K562 (cell line): ENCODE measurements at regions not wholly inside any gene's neighbourhood (a gene's known extent, or its start where the extent isn't known, plus 50 kb on each side); places are given as distances from the start of the nearest gene placed in this dataset.

Source experiments
- ATAC-seq: fragments of 200-7000 bp; cut with Tn5 transposase; 3 replicates; pipeline ENCODE4 v1.9.1; 2020; ENCODE audit warnings: moderate library complexity
- BruUV-seq: library from RNA; stranded (reverse); fragments of 400-500 nt; replicated peaks from 2 replicates; lab custom pipeline; 2021; lab: Mats Ljungman, UMichigan
- CTCF ChIA-PET: fragments of 300-600 bp; formaldehyde crosslinking; extraction: SDS; loops from one replicate; lab custom pipeline; 2021; ENCODE audit warnings: low intra/inter-chr PET ratio; lab: Yijun Ruan, JAX
- POLR2A ChIA-PET: fragments of 300-600, 350-650 bp; sonication (Branson Sonifier 250); formaldehyde crosslinking; extraction: SDS; loops from one replicate; lab custom pipeline; 2021; ENCODE audit warnings: antibody characterized with exemption, inconsistent platforms; lab: Yijun Ruan, JAX
- DNase-seq, 4 experiments: peaks; one replicate each; pipeline versions ENCODE4 v3.0.0 to v3.0.0-alpha.2; 2011 to 2018; ENCODE audit warnings: low spot score in 3 of 4, mixed read lengths in 3 of 4; ENCODE audit errors: extremely low read depth in 1 of 4
- FAIRE-seq: peaks from 2 replicates; lab custom pipeline; 2011; peaks lifted over from hg19 to GRCh38; lab: Jason Lieb, UNC
- H2AFZ ChIP-seq: 2 replicates; pipeline ENCODE4 v1.6.0; 2011; ENCODE audit warnings: low read depth, low read length, control low read depth, inconsistent platforms
- H3K27ac ChIP-seq: fragments of 200-600 bp; 3 replicates; pipeline ENCODE4 v1.8.0; 2011; ENCODE audit warnings: low read depth, mild to moderate bottlenecking, control low read depth, inconsistent platforms, low read length, moderate library complexity, mixed read lengths; ENCODE audit errors: extremely low read depth
- H3K27me3 ChIP-seq, 2 experiments: fragments of 300-600 bp in 1 of 2; 2 replicates in 1 of 2; 3 replicates in 1 of 2; pipeline versions ENCODE4 v1.6.0 to v1.8.0; 2011; ENCODE audit warnings: inconsistent platforms in 2 of 2, low read length in 2 of 2, mild to moderate bottlenecking in 1 of 2, mixed read lengths in 1 of 2, moderate library complexity in 1 of 2; ENCODE audit not compliant: control insufficient read depth in 2 of 2, insufficient read depth in 2 of 2
- H3K36me3 ChIP-seq: fragments of 300-600 bp; 3 replicates; pipeline ENCODE4 v1.8.0; 2011; ENCODE audit warnings: mild to moderate bottlenecking, low read length, inconsistent platforms; ENCODE audit not compliant: control insufficient read depth, insufficient read depth
- H3K4me1 ChIP-seq, 2 experiments: fragments of 200-600 bp in 1 of 2; replicated peaks in 1 of 2; 2 replicates in 1 of 2; 3 replicates in 1 of 2; pipeline versions ENCODE4 v1.5.1 to v1.8.0; 2011; ENCODE audit warnings: inconsistent platforms in 2 of 2, low read length in 2 of 2, mild to moderate bottlenecking in 1 of 2, mixed read lengths in 1 of 2, moderate library complexity in 1 of 2; ENCODE audit not compliant: control insufficient read depth in 2 of 2, insufficient read depth in 2 of 2
- H3K4me2 ChIP-seq: 2 replicates; pipeline ENCODE4 v1.6.1; 2011; ENCODE audit warnings: low read length, control low read depth, inconsistent platforms, mixed read lengths; ENCODE audit not compliant: insufficient read depth
- H3K4me3 ChIP-seq: fragments of 200-600 bp; sonication (generic), shearing (Covaris generic); 2 replicates; pipeline ENCODE4 v1.5.1; 2016; ENCODE audit warnings: control low read depth, inconsistent platforms
- H3K79me2 ChIP-seq: fragments of 200-600 bp; 3 replicates; pipeline ENCODE4 v1.8.0; 2011; ENCODE audit warnings: low read length, inconsistent platforms; ENCODE audit not compliant: control insufficient read depth, insufficient read depth
- H3K9ac ChIP-seq, 2 experiments: 2 replicates each; pipeline versions ENCODE4 v1.6.0 to v1.6.1; 2011; ENCODE audit warnings: low read depth in 2 of 2, low read length in 2 of 2, control low read depth in 1 of 2, inconsistent platforms in 1 of 2, mild to moderate bottlenecking in 1 of 2, mixed read lengths in 1 of 2; ENCODE audit not compliant: insufficient read depth in 1 of 2
- H3K9me1 ChIP-seq: one replicate; pipeline ENCODE4 v1.6.0; 2011; ENCODE audit warnings: inconsistent platforms, mild to moderate bottlenecking, low read length, moderate library complexity; ENCODE audit not compliant: control insufficient read depth, insufficient read depth
- H3K9me3 ChIP-seq: replicated peaks from 2 replicates; pipeline ENCODE4 v1.5.1; 2011; ENCODE audit warnings: low read depth, low read length, inconsistent platforms; ENCODE audit not compliant: control insufficient read depth, insufficient read depth
- H4K20me1 ChIP-seq: replicated peaks from 2 replicates; pipeline ENCODE4 v1.6.1; 2011; ENCODE audit warnings: low read length, inconsistent platforms, mixed read lengths; ENCODE audit not compliant: control insufficient read depth, insufficient read depth
- CBX8 ChIP-seq: fragments of 200-600 bp; sonication (generic); IDR thresholded peaks from 2 replicates; pipeline ENCODE4 v1.6.1; 2012; ENCODE audit warnings: borderline replicate concordance, mixed run types, low read depth, mild to moderate bottlenecking, moderate library complexity, mixed read lengths, low read length, control low read depth, inconsistent platforms; ENCODE audit not compliant: poor library complexity, severe bottlenecking; ENCODE audit errors: extremely low read depth
- CHD4 ChIP-seq: fragments of 200-600 bp; sonication (generic); IDR thresholded peaks from 3 replicates; pipeline ENCODE4 v1.6.1; 2012; ENCODE audit warnings: low read depth, mild to moderate bottlenecking, mixed read lengths, low read length, inconsistent platforms; ENCODE audit not compliant: insufficient read depth, insufficient replicate concordance, poor library complexity, severe bottlenecking
- DACH1 ChIP-seq: fragments of 450-650 bp; IDR thresholded peaks from 2 replicates; pipeline ENCODE4 v1.6.1; 2018; ENCODE audit not compliant: partially characterized antibody
- ETV6 ChIP-seq, 3 experiments: fragments of 150-350 bp in 1 of 3; sonication (generic) in 1 of 3; formaldehyde crosslinking in 1 of 3; IDR thresholded peaks; 2 replicates each; pipeline versions ENCODE4 v1.6.1 to v1.8.0; 2014 to 2022; ENCODE audit warnings: borderline replicate concordance in 2 of 3, low read depth in 2 of 3, antibody characterized with exemption in 1 of 3, low read length in 1 of 3, mild to moderate bottlenecking in 1 of 3, missing genetic modification reagents in 1 of 3
- KAT7 ChIP-seq: sonication (generic); formaldehyde crosslinking; IDR thresholded peaks from 2 replicates; pipeline ENCODE4 v1.8.0; 2022; ENCODE audit warnings: missing genetic modification reagents, mild to moderate bottlenecking, borderline replicate concordance
- KDM1A ChIP-seq, 2 experiments: fragments of 450-650 bp; IDR thresholded peaks; 2 replicates each; pipeline ENCODE4 v1.6.1; 2016; ENCODE audit warnings: mild to moderate bottlenecking in 2 of 2
- KHSRP ChIP-seq: fragments of 450-650 bp; IDR thresholded peaks from 2 replicates; pipeline ENCODE4 v1.6.1; 2017
- LCOR ChIP-seq: sonication (generic); formaldehyde crosslinking; IDR thresholded peaks from 2 replicates; pipeline ENCODE4 v1.8.0; 2022; ENCODE audit warnings: mild to moderate bottlenecking, missing genetic modification reagents
- NUFIP1 ChIP-seq: fragments of 450-650 bp; IDR thresholded peaks from 2 replicates; pipeline ENCODE4 v1.6.1; 2018; ENCODE audit not compliant: partially characterized antibody
- POLR2H ChIP-seq: IDR thresholded peaks from 2 replicates; pipeline ENCODE4 v1.6.1; 2016; ENCODE audit warnings: missing genetic modification characterization, low read depth, mild to moderate bottlenecking, control low read depth, missing compliant biosample characterization, moderate library complexity
- RBM22 ChIP-seq: fragments of 200-400 bp; formaldehyde crosslinking; IDR thresholded peaks from 2 replicates; pipeline ENCODE4 v1.6.1; 2018; ENCODE audit warnings: low read length, low read depth; ENCODE audit not compliant: poor library complexity, severe bottlenecking
- SRSF7 ChIP-seq: fragments of 200-400 bp; formaldehyde crosslinking; optimal IDR thresholded peaks from 2 replicates; pipeline ENCODE3; 2017; ENCODE audit warnings: mild to moderate bottlenecking, low read depth, low read length
- TRIM28 ChIP-seq: fragments of 450-650 bp; IDR thresholded peaks from 2 replicates; pipeline ENCODE4 v1.6.1; 2017
- XRCC5 ChIP-seq: fragments of 200-400 bp; formaldehyde crosslinking; IDR thresholded peaks from 2 replicates; pipeline ENCODE4 v1.6.1; 2017; ENCODE audit warnings: low read depth, mild to moderate bottlenecking, low read length
- ZNF766 ChIP-seq: fragments of 200-800 bp; sonication (Bioruptor generic); conservative IDR thresholded peaks from 2 replicates; pipeline ENCODE4 v1.6.1; 2016; ENCODE audit warnings: missing genetic modification characterization, missing compliant biosample characterization
- WGBS: fragments of 100-300 bp; shearing (Covaris generic); methylation state at CpG from one replicate; pipeline ENCODE4 v1.1.6; 2016; ENCODE audit warnings: low coverage, mixed read lengths; ENCODE audit not compliant: insufficient coverage; ENCODE audit errors: missing lambda C conversion rate; 5-methylcytosine and 5-hydroxymethylcytosine counted together
- in situ Hi-C: fragments of 300-500 bp; cut with MboI; formaldehyde crosslinking; loops from 4 replicates; pipeline ENCODE4 v1.15.0; 2018; ENCODE audit warnings: inconsistent platforms, mixed read lengths
- intact Hi-C: fragments of 100-400 bp; cut with micrococcal nuclease; formaldehyde crosslinking; loops from 2 replicates; pipeline ENCODE4 v1.14.2; 2022
- TF ChIP-seq, protein P1 (sequence below): fragments of 250-450 bp; sonication (Bioruptor Pico); IDR thresholded peaks from 2 replicates; pipeline ENCODE4 v1.9.0; 2021; ENCODE audit warnings: mild to moderate bottlenecking

GRCh38 chr3:127065561-127066290 is 82.8 kb downstream of the PLXNA1 start:
- H3K9me3 ChIP-seq = no peaks in the 10 kb centered on the region
- DNase-seq = no peak
- H3K4me1 ChIP-seq = peaks cover 0 to 7% of the 10 kb centered on the region in 2 experiments; a peak in 2 of 5 replicates
- ATAC-seq = no peak
- intact Hi-C loops (no loop called here), in situ Hi-C loops (no loop called here)
- no peak for TF ChIP-seq KDM1A (IDR thresholded peaks at IDR 0.05)
- TF ChIP-seq KHSRP = no peak
- no peak for TF ChIP-seq KAT7 (CRISPR knock-in tag)
- no peak for TF ChIP-seq POLR2H
- no peak for TF ChIP-seq CHD4
- no peak for TF ChIP-seq NUFIP1
- TF ChIP-seq ETV6 (IDR thresholded peaks at IDR 0.05; ENCODE audit: borderline replicate concordance in 1 of 2, low read depth in 2 of 2, low read length in 1 of 2) = no peak
- no peak for TF ChIP-seq ETV6 (CRISPR knock-in tag; IDR thresholded peaks at IDR 0.05; ENCODE audit: borderline replicate concordance)
- no peak for TF ChIP-seq CBX8
- TF ChIP-seq RBM22 = no peak
- no peak for TF ChIP-seq DACH1
- no peak for TF ChIP-seq LCOR
- TF ChIP-seq, protein P1, sequence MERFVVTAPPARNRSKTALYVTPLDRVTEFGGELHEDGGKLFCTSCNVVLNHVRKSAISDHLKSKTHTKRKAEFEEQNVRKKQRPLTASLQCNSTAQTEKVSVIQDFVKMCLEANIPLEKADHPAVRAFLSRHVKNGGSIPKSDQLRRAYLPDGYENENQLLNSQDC = no peak
- no peak for TF ChIP-seq SRSF7
- TF ChIP-seq TRIM28 = no peak
- no peak for TF ChIP-seq XRCC5
- no peak for TF ChIP-seq ZNF766 (CRISPR knock-in tag)
- H3K27me3 ChIP-seq = peaks cover 0 to 52% of the 10 kb centered on the region in 2 experiments; a peak in 3 of 5 replicates
- H4K20me1 ChIP-seq = 0 out of 2 replicates have a peak, but pooled peaks cover 3% of the 10 kb centered on the region
- no peak overlapping the region for H3K9ac ChIP-seq
- CTCF ChIA-PET = no interaction called here
- H3K27ac ChIP-seq = no peak overlapping the region
- no peak overlapping the region for H3K4me3 ChIP-seq
- H2AFZ ChIP-seq = no peak overlapping the region
- no TSS peak for BruUV-seq
- POLR2A ChIA-PET = no interaction called here
- FAIRE-seq = no peak
- no peaks in the 10 kb centered on the region for H3K9me1 ChIP-seq
- H3K4me2 ChIP-seq = no peak overlapping the region
- no peaks in the 10 kb centered on the region for H3K36me3 ChIP-seq
- 1% methylated on average over 15 of the region's 17 CpGs for WGBS
- no peaks in the 10 kb centered on the region for H3K79me2 ChIP-seq
